HEK293 (cell line): ENCODE measurements at regions not wholly inside any gene's neighbourhood (a gene's known extent, or its start where the extent isn't known, plus 50 kb on each side); places are given as distances from the start of the nearest gene placed in this dataset.

Source experiments
- CTCF ChIA-PET: fragments of 350-600 bp; formaldehyde crosslinking; extraction: SDS; loops from one replicate; lab custom pipeline; 2021; ENCODE audit warnings: antibody characterized with exemption; lab: Yijun Ruan, JAX
- POLR2A ChIA-PET: fragments of 300-600 bp; formaldehyde crosslinking; extraction: SDS; loops from one replicate; lab custom pipeline; 2020; ENCODE audit warnings: antibody characterized with exemption, inconsistent platforms; lab: Yijun Ruan, JAX
- H3K27ac ChIP-seq: fragments of 200-500 bp; sonication (Bioruptor generic); 2 replicates; pipeline ENCODE4 v1.5.1; 2014; ENCODE audit warnings: low read depth, low read length, control low read depth, inconsistent platforms; ENCODE audit errors: extremely low read depth
- H3K36me3 ChIP-seq, 2 experiments: fragments of 200-500 bp in 1 of 2; sonication (Bioruptor generic) in 1 of 2; 1 replicate in 1 of 2; 2 replicates in 1 of 2; pipeline ENCODE4 v1.5.1; 2014 to 2017; ENCODE audit warnings: inconsistent platforms in 2 of 2, low read length in 2 of 2; ENCODE audit not compliant: control insufficient read depth in 2 of 2, insufficient read depth in 1 of 2
- H3K4me1 ChIP-seq: fragments of 200-500 bp; sonication (Bioruptor generic); 2 replicates; pipeline ENCODE4 v1.5.1; 2014; ENCODE audit warnings: mild to moderate bottlenecking, low read length, inconsistent platforms; ENCODE audit not compliant: control insufficient read depth, insufficient read depth
- H3K4me3 ChIP-seq: 2 replicates; pipeline ENCODE4 v1.5.1; 2011; ENCODE audit warnings: low read depth, mild to moderate bottlenecking, control low read depth, low read length, moderate library complexity
- H3K9me3 ChIP-seq: fragments of 200-500 bp; sonication (Bioruptor generic); 2 replicates; pipeline ENCODE4 v1.5.1; 2014; ENCODE audit warnings: low read depth, low read length, inconsistent platforms; ENCODE audit not compliant: control insufficient read depth, insufficient read depth
- GFI1B ChIP-seq: fragments of 450-650 bp; formaldehyde crosslinking; IDR thresholded peaks from 2 replicates; pipeline ENCODE4 v1.5.1; 2016; ENCODE audit warnings: missing biosample characterization, missing genetic modification characterization
- KLF10 ChIP-seq: fragments of 450-650 bp; IDR thresholded peaks from 2 replicates; pipeline ENCODE4 v1.5.1; 2018; ENCODE audit warnings: missing biosample characterization, mild to moderate bottlenecking, missing genetic modification characterization
- OSR2 ChIP-seq: fragments of 450-650 bp; formaldehyde crosslinking; IDR thresholded peaks from 2 replicates; pipeline ENCODE4 v1.5.1; 2016; ENCODE audit warnings: missing biosample characterization, missing genetic modification characterization
- SALL2 ChIP-seq: fragments of 450-650 bp; formaldehyde crosslinking; IDR thresholded peaks from 2 replicates; pipeline ENCODE4 v1.5.0; 2017; ENCODE audit warnings: missing biosample characterization, mild to moderate bottlenecking, missing genetic modification characterization, borderline replicate concordance
- SP2 ChIP-seq: fragments of 450-650 bp; formaldehyde crosslinking; IDR thresholded peaks from 2 replicates; pipeline ENCODE4 v1.5.1; 2016; ENCODE audit warnings: missing biosample characterization, missing genetic modification characterization
- ZBTB20 ChIP-seq: fragments of 450-650 bp; formaldehyde crosslinking; IDR thresholded peaks from 2 replicates; pipeline ENCODE4 v1.5.1; 2016; ENCODE audit warnings: missing biosample characterization, missing genetic modification characterization
- ZBTB26 ChIP-seq: fragments of 450-650 bp; formaldehyde crosslinking; optimal IDR thresholded peaks from 2 replicates; pipeline ENCODE3; 2016; ENCODE audit warnings: missing biosample characterization, mild to moderate bottlenecking, missing genetic modification characterization
- ZFP69B ChIP-seq: fragments of 450-650 bp; formaldehyde crosslinking; IDR thresholded peaks from 2 replicates; pipeline ENCODE4 v1.5.1; 2016; ENCODE audit warnings: missing biosample characterization, missing genetic modification characterization
- ZNF133 ChIP-seq: fragments of 450-650 bp; formaldehyde crosslinking; IDR thresholded peaks from 2 replicates; pipeline ENCODE4 v1.5.1; 2016; ENCODE audit warnings: missing biosample characterization, missing genetic modification characterization
- ZNF148 ChIP-seq: fragments of 450-650 bp; formaldehyde crosslinking; IDR thresholded peaks from 2 replicates; pipeline ENCODE4 v1.5.0; 2017; ENCODE audit warnings: missing biosample characterization, missing genetic modification characterization, borderline replicate concordance
- ZNF221 ChIP-seq: fragments of 450-650 bp; formaldehyde crosslinking; IDR thresholded peaks from 2 replicates; pipeline ENCODE4 v1.5.1; 2017; ENCODE audit warnings: missing biosample characterization, missing genetic modification characterization, borderline replicate concordance
- ZNF223 ChIP-seq: fragments of 450-650 bp; formaldehyde crosslinking; IDR thresholded peaks from 2 replicates; pipeline ENCODE4 v1.5.1; 2016; ENCODE audit warnings: missing biosample characterization, missing genetic modification characterization
- ZNF24 ChIP-seq: fragments of 450-650 bp; formaldehyde crosslinking; IDR thresholded peaks from 2 replicates; pipeline ENCODE4 v1.5.1; 2016; ENCODE audit warnings: missing biosample characterization, missing genetic modification characterization
- ZNF362 ChIP-seq: fragments of 450-650 bp; formaldehyde crosslinking; IDR thresholded peaks from 2 replicates; pipeline ENCODE4 v1.5.1; 2016; ENCODE audit warnings: missing biosample characterization, missing genetic modification characterization
- ZNF398 ChIP-seq: fragments of 450-650 bp; formaldehyde crosslinking; IDR thresholded peaks from 2 replicates; pipeline ENCODE4 v1.5.1; 2017; ENCODE audit warnings: missing biosample characterization, missing genetic modification characterization
- ZNF404 ChIP-seq: fragments of 450-650 bp; formaldehyde crosslinking; IDR thresholded peaks from 2 replicates; pipeline ENCODE4 v1.5.1; 2017; ENCODE audit warnings: missing biosample characterization, missing genetic modification characterization
- ZNF555 ChIP-seq: fragments of 450-650 bp; formaldehyde crosslinking; conservative IDR thresholded peaks from 2 replicates; pipeline ENCODE4 v1.5.1; 2017; ENCODE audit warnings: missing biosample characterization, mild to moderate bottlenecking, missing genetic modification characterization, inconsistent platforms
- ZNF560 ChIP-seq: fragments of 450-650 bp; formaldehyde crosslinking; IDR thresholded peaks from 2 replicates; pipeline ENCODE4 v1.5.1; 2017; ENCODE audit warnings: missing biosample characterization, missing genetic modification characterization, borderline replicate concordance
- ZNF610 ChIP-seq: fragments of 450-650 bp; formaldehyde crosslinking; IDR thresholded peaks from 2 replicates; pipeline ENCODE4 v1.5.1; 2016; ENCODE audit warnings: missing biosample characterization, missing genetic modification characterization, borderline replicate concordance

GRCh38 chr9:16970321-16970720 lies 99.9 kb upstream of the BNC2 start:
- H3K4me3 ChIP-seq = no peak overlapping the region
- ChIA-PET POLR2A (no interaction called here), CTCF (no interaction called here)
- no peaks in the 10 kb centered on the region for H3K4me1 ChIP-seq
- TF ChIP-seq ZNF362 (tag by site-specific recombination) (no peak), SALL2 (tag by site-specific recombination) (no peak), KLF10 (tag by site-specific recombination) (no peak), ZNF133 (tag by site-specific recombination) (no peak), ZBTB26 (tag by site-specific recombination) (no peak), ZNF24 (tag by site-specific recombination) (no peak), ZNF560 (tag by site-specific recombination) (no peak), SP2 (no peak), ZNF221 (no peak), ZNF610 (no peak), ZBTB20 (no peak), ZNF148 (tag by site-specific recombination) (no peak), ZNF223 (tag by site-specific recombination) (no peak), ZFP69B (tag by site-specific recombination) (no peak), ZNF555 (tag by site-specific recombination) (no peak), ZNF398 (no peak), OSR2 (tag by site-specific recombination) (no peak)
- H3K9me3 ChIP-seq = no peaks in the 10 kb centered on the region
- H3K36me3 ChIP-seq = no peaks in the 10 kb centered on the region
- H3K27ac ChIP-seq = no peak overlapping the region

GRCh38 chr9:16964228-16964627 lies 93.8 kb upstream of the BNC2 start:
- no peak overlapping the region for H3K4me3 ChIP-seq
- no peaks in the 10 kb centered on the region for H3K4me1 ChIP-seq
- ChIA-PET CTCF (no interaction called here), POLR2A (no interaction called here)
- no peaks in the 10 kb centered on the region for H3K36me3 ChIP-seq
- no peak overlapping the region for H3K27ac ChIP-seq
- TF ChIP-seq GFI1B (tag by site-specific recombination) (no peak), ZNF404 (tag by site-specific recombination) (no peak)
- no peaks in the 10 kb centered on the region for H3K9me3 ChIP-seq
